Liver (tissue), 3 donors: ENCODE measurements at regions not wholly inside any gene's neighbourhood (a gene's known extent, or its start where the extent isn't known, plus 50 kb on each side); places are given as distances from the start of the nearest gene placed in this dataset.

Experiments used
- GABPA ChIP-seq, 2 donors: IDR thresholded peaks in 1 of 2; conservative IDR thresholded peaks in 1 of 2; 2 replicates each; pipeline ENCODE4 v1.6.1; 2016; ENCODE audit warnings: antibody characterized with exemption in 2 of 2, mild to moderate bottlenecking in 1 of 2, moderate library complexity in 1 of 2
- TAF1 ChIP-seq: conservative IDR thresholded peaks from 2 replicates; pipeline ENCODE4 v1.6.1; 2016; ENCODE audit warnings: antibody characterized with exemption, mild to moderate bottlenecking
- TF ChIP-seq, protein P1 (sequence below): fragments of 150-350 bp; IDR thresholded peaks from 2 replicates; pipeline ENCODE4 v1.5.1; 2017; ENCODE audit warnings: improper control_type of control experiment, low read depth, low read length; ENCODE audit not compliant: missing input control
- TF ChIP-seq, protein P2 (sequence below): IDR thresholded peaks from 2 replicates; pipeline ENCODE4 v1.6.1; 2016; ENCODE audit warnings: antibody characterized with exemption
- donor health status: healthy.
- donor health status: healthy.

DNA sequence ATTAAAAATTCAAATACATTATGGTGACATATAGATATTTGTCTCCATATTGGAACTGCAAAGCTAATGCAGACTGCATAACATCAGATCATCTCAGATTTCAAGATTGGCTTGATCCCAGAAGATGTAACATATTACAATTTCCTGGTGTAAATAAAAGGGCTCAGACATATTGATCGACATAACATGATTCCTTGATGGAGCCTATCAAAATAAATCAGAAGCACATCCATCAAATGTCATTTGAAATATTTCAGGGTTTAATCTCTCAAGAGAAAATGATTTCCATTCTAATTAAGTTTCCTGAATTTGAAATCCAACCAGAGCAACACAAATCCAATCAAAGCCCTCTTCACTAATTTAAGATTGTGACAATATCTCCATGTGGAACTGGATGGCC lies 75.1 kb upstream of the UNC13C start:
- no peak for TF ChIP-seq TAF1
- TF ChIP-seq, protein P1, sequence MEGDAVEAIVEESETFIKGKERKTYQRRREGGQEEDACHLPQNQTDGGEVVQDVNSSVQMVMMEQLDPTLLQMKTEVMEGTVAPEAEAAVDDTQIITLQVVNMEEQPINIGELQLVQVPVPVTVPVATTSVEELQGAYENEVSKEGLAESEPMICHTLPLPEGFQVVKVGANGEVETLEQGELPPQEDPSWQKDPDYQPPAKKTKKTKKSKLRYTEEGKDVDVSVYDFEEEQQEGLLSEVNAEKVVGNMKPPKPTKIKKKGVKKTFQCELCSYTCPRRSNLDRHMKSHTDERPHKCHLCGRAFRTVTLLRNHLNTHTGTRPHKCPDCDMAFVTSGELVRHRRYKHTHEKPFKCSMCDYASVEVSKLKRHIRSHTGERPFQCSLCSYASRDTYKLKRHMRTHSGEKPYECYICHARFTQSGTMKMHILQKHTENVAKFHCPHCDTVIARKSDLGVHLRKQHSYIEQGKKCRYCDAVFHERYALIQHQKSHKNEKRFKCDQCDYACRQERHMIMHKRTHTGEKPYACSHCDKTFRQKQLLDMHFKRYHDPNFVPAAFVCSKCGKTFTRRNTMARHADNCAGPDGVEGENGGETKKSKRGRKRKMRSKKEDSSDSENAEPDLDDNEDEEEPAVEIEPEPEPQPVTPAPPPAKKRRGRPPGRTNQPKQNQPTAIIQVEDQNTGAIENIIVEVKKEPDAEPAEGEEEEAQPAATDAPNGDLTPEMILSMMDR: no peak
- TF ChIP-seq, protein P2, sequence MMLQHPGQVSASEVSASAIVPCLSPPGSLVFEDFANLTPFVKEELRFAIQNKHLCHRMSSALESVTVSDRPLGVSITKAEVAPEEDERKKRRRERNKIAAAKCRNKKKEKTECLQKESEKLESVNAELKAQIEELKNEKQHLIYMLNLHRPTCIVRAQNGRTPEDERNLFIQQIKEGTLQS: no peak
- no peak for TF ChIP-seq GABPA (IDR thresholded peaks at IDR 0.05 in 1 of 2, conservative IDR thresholded peaks at IDR 0.05 in 1 of 2)
